HUES48 (cell line): ENCODE measurements at regions not wholly inside any gene's neighbourhood (a gene's known extent, or its start where the extent isn't known, plus 50 kb on each side); places are given as distances from the start of the nearest gene placed in this dataset.

Experiments used
- H3K27ac ChIP-seq: one replicate; pipeline ENCODE4 v1.7.0; 2013; ENCODE audit warnings: low read depth, low read length, inconsistent platforms
- H3K27me3 ChIP-seq: 2 replicates; pipeline ENCODE4 v1.6.1; 2013; ENCODE audit warnings: mild to moderate bottlenecking, low read length; ENCODE audit not compliant: control insufficient read depth, insufficient read depth
- H3K36me3 ChIP-seq: 2 replicates; pipeline ENCODE4 v1.6.1; 2013; ENCODE audit warnings: low read length; ENCODE audit not compliant: control insufficient read depth, insufficient read depth
- H3K4me1 ChIP-seq: 2 replicates; pipeline ENCODE4 v1.6.1; 2013; ENCODE audit warnings: mild to moderate bottlenecking, low read length; ENCODE audit not compliant: control insufficient read depth, insufficient read depth
- H3K4me3 ChIP-seq: 2 replicates; pipeline ENCODE4 v1.5.1; 2013; ENCODE audit warnings: mild to moderate bottlenecking, low read depth, low read length
- H3K9ac ChIP-seq: 2 replicates; pipeline ENCODE4 v1.6.1; 2013; ENCODE audit warnings: mild to moderate bottlenecking, low read depth, low read length, moderate library complexity
- H3K9me3 ChIP-seq: 2 replicates; pipeline ENCODE4 v1.6.1; 2013; ENCODE audit warnings: low read length; ENCODE audit not compliant: control insufficient read depth, insufficient read depth

DNA sequence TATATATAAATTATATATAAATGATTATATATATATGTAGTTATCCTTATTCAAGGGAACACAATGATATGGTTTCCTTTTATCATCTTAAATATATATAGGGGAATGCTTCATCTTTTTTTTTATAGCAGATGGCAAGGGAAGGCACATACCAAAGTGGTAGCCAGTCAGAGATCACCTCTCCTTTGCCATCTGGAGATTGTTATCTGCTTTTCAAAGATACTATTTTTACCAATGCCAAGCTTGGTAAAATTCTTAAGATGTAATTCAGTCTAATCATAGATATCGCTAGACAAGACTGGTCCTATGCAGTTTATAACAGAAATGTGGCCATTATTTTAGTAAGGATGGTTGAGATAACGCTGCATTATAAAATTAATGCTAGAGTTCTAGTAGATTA, 64.7 kb upstream of the DSEL start:
- Histone ChIP-seq H3K27ac (no peak overlapping the region), H3K9me3 (no peaks in the 10 kb centered on the region), H3K9ac (no peak overlapping the region), H3K4me3 (no peak overlapping the region), H3K27me3 (no peaks in the 10 kb centered on the region), H3K4me1 (peaks cover 16% of the 10 kb centered on the region), H3K36me3 (no peaks in the 10 kb centered on the region)

- Histone ChIP-seq H3K4me3 (no peak overlapping the region), H3K9ac (no peak overlapping the region), H3K4me1 (peaks cover 2% of the 10 kb centered on the region; the same call in 1 of the 2 replicates), H3K36me3 (no peaks in the 10 kb centered on the region), H3K9me3 (no peaks in the 10 kb centered on the region), H3K27me3 (no peaks in the 10 kb centered on the region), H3K27ac (no peak overlapping the region)
Observed at GRCh38 chr18:67577386-67577785, 60.9 kb upstream of the DSEL start.

- Histone ChIP-seq H3K27me3 (no peaks in the 10 kb centered on the region), H3K4me3 (no peak overlapping the region), H3K4me1 (no peaks in the 10 kb centered on the region), H3K36me3 (no peaks in the 10 kb centered on the region), H3K9me3 (no peaks in the 10 kb centered on the region), H3K27ac (no peak overlapping the region), H3K9ac (no peak overlapping the region)
Observed at GRCh38 chr18:67574749-67575148, 58.2 kb upstream of the DSEL start.

DNA sequence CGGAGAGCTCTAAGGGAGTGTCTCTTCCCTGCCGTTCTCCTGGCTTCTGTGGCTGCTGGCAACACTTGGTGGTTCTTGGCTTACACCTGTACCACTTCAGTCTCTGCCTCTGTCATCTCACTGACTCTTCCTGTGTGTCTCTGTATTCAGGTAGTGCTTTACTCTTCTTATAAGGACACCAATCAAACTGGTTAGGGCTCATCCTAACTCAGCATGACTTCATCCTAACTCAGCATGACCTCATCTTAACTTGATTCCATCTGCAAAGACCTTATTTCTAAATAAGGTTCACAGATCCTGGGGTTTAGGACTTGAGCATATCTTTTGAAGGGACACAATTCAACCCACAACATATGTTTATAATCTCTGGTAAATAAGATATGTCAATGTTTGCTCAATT, 51.6 kb upstream of the DSEL start:
- no peak overlapping the region for H3K9ac ChIP-seq
- no peaks in the 10 kb centered on the region for H3K9me3 ChIP-seq
- no peak overlapping the region for H3K27ac ChIP-seq
- H3K4me3 ChIP-seq = no peak overlapping the region
- H3K27me3 ChIP-seq = no peaks in the 10 kb centered on the region
- peaks cover 7% of the 10 kb centered on the region; the same call in 1 of the 2 replicates for H3K4me1 ChIP-seq
- no peaks in the 10 kb centered on the region for H3K36me3 ChIP-seq
